ENCODE measurements at regions not wholly inside any gene's neighbourhood (a gene's known extent, or its start where the extent isn't known, plus 50 kb on each side); places are given as distances from the start of the nearest gene placed in this dataset.
A peak's percentile ranks its signal among the peaks of the same experiment; 100 is the strongest.
"Not testable (repeated sequence)": the region's sequence is repeated elsewhere in the genome, so short reads cannot be mapped to it uniquely, and the experiment has no call there.

GRCh38 chr10:8306685-8307364 lies 252.3 kb downstream of the GATA3 start:
- no peak for DNase-seq (ENCODE audit: low read depth in 2 of 2)

- DNase-seq (ENCODE audit: low read depth in 2 of 2): no peak
Observed at GRCh38 chr10:8310930-8311329, 256.4 kb downstream of the GATA3 start.

GRCh38 chr10:8311526-8312070 lies 257.1 kb downstream of the GATA3 start:
- DNase-seq (ENCODE audit: low read depth in 2 of 2): no peak

GRCh38 chr10:8312079-8312478 lies 257.6 kb downstream of the GATA3 start:
- no peak for DNase-seq (ENCODE audit: low read depth in 2 of 2)

- DNase-seq (ENCODE audit: low read depth in 2 of 2): peak in 1 of 2 donors; percentile 23
Observed at GRCh38 chr10:8312781-8313180, 258.3 kb downstream of the GATA3 start.

- DNase-seq (ENCODE audit: low read depth in 2 of 2): no peak
Observed at GRCh38 chr10:8314486-8314885, 260.0 kb downstream of the GATA3 start.

- no peak for DNase-seq (ENCODE audit: low read depth in 2 of 2)
Observed at GRCh38 chr10:8315619-8316021, 261.1 kb downstream of the GATA3 start.

GRCh38 chr10:8316284-8316683 lies 261.8 kb downstream of the GATA3 start:
- no peak for DNase-seq (ENCODE audit: low read depth in 2 of 2)

GRCh38 chr10:8318429-8318828 lies 263.9 kb downstream of the GATA3 start:
- not testable (repeated sequence) for DNase-seq (ENCODE audit: low read depth in 2 of 2)

GRCh38 chr10:8318956-8319355 lies 264.5 kb downstream of the GATA3 start:
- DNase-seq (ENCODE audit: low read depth in 2 of 2): no peak

GRCh38 chr10:8319704-8320103 lies 265.2 kb downstream of the GATA3 start:
- no peak for DNase-seq (ENCODE audit: low read depth in 2 of 2)

GRCh38 chr10:8321990-8322389 lies 267.5 kb downstream of the GATA3 start:
- DNase-seq (ENCODE audit: low read depth in 2 of 2): no peak

- DNase-seq (ENCODE audit: low read depth in 2 of 2): peak; percentile 42 to 48
Observed at GRCh38 chr10:8323428-8324054, 269.1 kb downstream of the GATA3 start.

- no peak for DNase-seq (ENCODE audit: low read depth in 2 of 2)
Observed at GRCh38 chr10:8325024-8325980, 270.8 kb downstream of the GATA3 start.

- DNase-seq (ENCODE audit: low read depth in 2 of 2): no peak
Observed at GRCh38 chr10:8326396-8327139, 272.1 kb downstream of the GATA3 start.

- no peak for DNase-seq (ENCODE audit: low read depth in 2 of 2)
Observed at GRCh38 chr10:8327140-8327423, 272.6 kb downstream of the GATA3 start.

GRCh38 chr10:8331387-8331786 lies 276.9 kb downstream of the GATA3 start:
- DNase-seq (ENCODE audit: low read depth in 2 of 2): no peak

- peak in 1 of 2 donors; percentile 11 for DNase-seq (ENCODE audit: low read depth in 2 of 2)
Observed at GRCh38 chr10:8331896-8332729, 277.6 kb downstream of the GATA3 start.

GRCh38 chr10:8332730-8333111 lies 278.2 kb downstream of the GATA3 start:
- DNase-seq (ENCODE audit: low read depth in 2 of 2): no peak

- DNase-seq (ENCODE audit: low read depth in 2 of 2): no peak
Observed at GRCh38 chr10:8334631-8335030, 280.1 kb downstream of the GATA3 start.
